ENCODE measurements at regions not wholly inside any gene's neighbourhood (a gene's known extent, or its start where the extent isn't known, plus 50 kb on each side); places are given as distances from the start of the nearest gene placed in this dataset.

DNA sequence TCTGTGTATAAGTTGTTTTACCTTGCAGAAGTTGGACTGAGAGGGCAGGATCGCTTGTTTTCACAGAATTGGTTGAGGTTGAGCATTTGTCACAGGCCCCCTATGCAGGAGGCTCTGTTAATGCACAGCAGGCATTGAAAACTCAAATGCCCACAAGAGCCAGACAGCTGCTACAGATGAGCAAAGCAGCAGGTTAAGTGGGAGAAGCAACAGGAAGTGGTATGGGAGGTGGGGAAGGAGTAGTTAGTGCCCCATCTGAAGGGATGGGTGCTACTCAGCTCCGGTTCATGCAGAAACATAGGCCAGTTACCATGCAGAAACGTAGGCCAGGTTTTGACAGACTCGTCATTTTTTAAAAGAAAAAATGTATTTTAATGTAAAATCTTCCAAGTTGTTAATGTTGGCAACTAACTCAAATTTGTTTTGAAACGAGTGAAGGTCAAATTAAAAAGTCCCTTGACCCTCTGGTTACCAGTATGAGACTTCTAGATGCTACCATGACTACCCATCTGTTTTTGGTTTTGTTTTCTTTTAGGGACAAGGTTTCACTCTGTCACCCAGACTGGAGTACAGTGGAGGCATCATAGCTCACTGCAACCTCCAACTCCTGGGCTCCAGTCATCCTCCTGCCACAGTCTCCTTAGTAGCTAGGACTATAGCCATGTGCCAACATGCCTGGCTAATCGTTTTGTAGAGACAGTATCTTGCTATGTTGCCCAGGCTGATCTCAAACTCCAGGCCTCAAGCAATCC, 84.7 kb upstream of the FRMD6 start:
- Histone ChIP-seq H3K27me3 (ENCODE audit: control insufficient read depth, insufficient read depth, low read length) (no peaks in the 10 kb centered on the region), H3K27ac (ENCODE audit: low read depth in 2 of 2, low read length in 2 of 2) (no peak overlapping the region), H3K4me3 (ENCODE audit: low read length in 3 of 3) (no peak overlapping the region), H3K36me3 (ENCODE audit: control insufficient read depth in 2 of 3, insufficient read depth in 3 of 3, low read length in 3 of 3) (no peaks in the 10 kb centered on the region), H3K4me1 (ENCODE audit: control insufficient read depth in 2 of 3, insufficient read depth in 2 of 3, low read depth in 1 of 3, low read length in 3 of 3) (no peaks in the 10 kb centered on the region), H3K9me3 (ENCODE audit: control insufficient read depth in 2 of 3, insufficient read depth in 1 of 3, low read length in 3 of 3) (no peaks in the 10 kb centered on the region), H3K9ac (ENCODE audit: low read length in 3 of 3) (no peak overlapping the region)
- no peak for FAIRE-seq
- no peak for DNase-seq
- intact Hi-C loops (cut with DNase I) = no loop called here
- TF ChIP-seq, protein P1, sequence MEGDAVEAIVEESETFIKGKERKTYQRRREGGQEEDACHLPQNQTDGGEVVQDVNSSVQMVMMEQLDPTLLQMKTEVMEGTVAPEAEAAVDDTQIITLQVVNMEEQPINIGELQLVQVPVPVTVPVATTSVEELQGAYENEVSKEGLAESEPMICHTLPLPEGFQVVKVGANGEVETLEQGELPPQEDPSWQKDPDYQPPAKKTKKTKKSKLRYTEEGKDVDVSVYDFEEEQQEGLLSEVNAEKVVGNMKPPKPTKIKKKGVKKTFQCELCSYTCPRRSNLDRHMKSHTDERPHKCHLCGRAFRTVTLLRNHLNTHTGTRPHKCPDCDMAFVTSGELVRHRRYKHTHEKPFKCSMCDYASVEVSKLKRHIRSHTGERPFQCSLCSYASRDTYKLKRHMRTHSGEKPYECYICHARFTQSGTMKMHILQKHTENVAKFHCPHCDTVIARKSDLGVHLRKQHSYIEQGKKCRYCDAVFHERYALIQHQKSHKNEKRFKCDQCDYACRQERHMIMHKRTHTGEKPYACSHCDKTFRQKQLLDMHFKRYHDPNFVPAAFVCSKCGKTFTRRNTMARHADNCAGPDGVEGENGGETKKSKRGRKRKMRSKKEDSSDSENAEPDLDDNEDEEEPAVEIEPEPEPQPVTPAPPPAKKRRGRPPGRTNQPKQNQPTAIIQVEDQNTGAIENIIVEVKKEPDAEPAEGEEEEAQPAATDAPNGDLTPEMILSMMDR (IDR thresholded peaks at IDR 0.05; ENCODE audit: borderline replicate concordance, extremely low read depth, insufficient read depth) = no peak

DNA sequence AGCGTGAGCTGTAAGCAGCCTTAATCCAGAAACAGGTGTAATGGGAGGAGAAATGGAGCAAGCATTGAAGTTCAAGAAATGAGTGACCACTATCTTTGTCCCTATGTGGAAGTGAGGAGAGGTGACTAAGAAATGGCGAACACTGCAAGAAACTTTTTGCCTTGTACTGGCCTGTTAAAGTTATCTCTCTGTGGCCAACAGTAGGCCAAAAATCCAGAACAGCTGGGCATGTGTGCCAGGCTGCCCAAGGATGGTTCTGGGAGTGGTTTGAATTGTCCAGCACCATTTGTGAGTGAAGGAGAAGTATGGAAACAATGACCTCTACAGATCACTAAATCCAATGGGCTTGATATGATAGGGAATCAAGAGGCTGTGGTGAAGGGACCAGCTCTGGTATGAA, 83.3 kb upstream of the FRMD6 start:
- TF ChIP-seq, protein P1 (IDR thresholded peaks at IDR 0.05; ENCODE audit: borderline replicate concordance, extremely low read depth, insufficient read depth) = no peak
- FAIRE-seq (no peak), DNase-seq (no peak)
- Histone ChIP-seq H3K4me1 (ENCODE audit: control insufficient read depth in 2 of 3, insufficient read depth in 2 of 3, low read depth in 1 of 3, low read length in 3 of 3) (no peaks in the 10 kb centered on the region), H3K27ac (ENCODE audit: low read depth in 2 of 2, low read length in 2 of 2) (no peak overlapping the region), H3K9ac (ENCODE audit: low read length in 3 of 3) (no peak overlapping the region), H3K9me3 (ENCODE audit: control insufficient read depth in 2 of 3, insufficient read depth in 1 of 3, low read length in 3 of 3) (no peaks in the 10 kb centered on the region), H3K4me3 (ENCODE audit: low read length in 3 of 3) (no peak overlapping the region), H3K27me3 (ENCODE audit: control insufficient read depth, insufficient read depth, low read length) (no peaks in the 10 kb centered on the region), H3K36me3 (ENCODE audit: control insufficient read depth in 2 of 3, insufficient read depth in 3 of 3, low read length in 3 of 3) (no peaks in the 10 kb centered on the region)
- intact Hi-C loops (cut with DNase I) = no loop called here

DNA sequence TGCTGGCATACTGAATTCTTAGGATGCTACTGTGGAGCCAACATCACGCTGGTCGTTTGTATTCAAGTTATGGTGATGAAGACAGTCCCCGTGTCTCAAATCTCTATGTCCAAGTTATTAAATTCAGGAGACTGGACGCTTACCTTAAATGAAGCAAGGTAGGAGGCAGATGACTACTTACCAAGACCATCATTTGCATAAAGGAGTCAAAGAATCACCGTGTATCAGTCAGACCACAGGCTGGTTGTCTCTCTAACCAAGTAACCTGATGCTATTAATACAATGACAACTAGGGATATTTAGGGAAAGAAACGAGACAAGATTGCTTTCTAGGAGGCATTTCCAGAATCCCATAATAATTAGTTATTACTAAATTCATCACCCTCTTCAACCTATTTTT, 78.1 kb upstream of the FRMD6 start:
- H3K27me3 ChIP-seq (ENCODE audit: control insufficient read depth, insufficient read depth, low read length) = no peaks in the 10 kb centered on the region
- H3K9ac ChIP-seq (ENCODE audit: low read length in 3 of 3) = no peak overlapping the region
- intact Hi-C loops (cut with DNase I) = no loop called here
- H3K9me3 ChIP-seq (ENCODE audit: control insufficient read depth in 2 of 3, insufficient read depth in 1 of 3, low read length in 3 of 3) = no peaks in the 10 kb centered on the region
- H3K27ac ChIP-seq (ENCODE audit: low read depth in 2 of 2, low read length in 2 of 2) = no peak overlapping the region
- DNase-seq (no peak), FAIRE-seq (no peak)
- H3K36me3 ChIP-seq (ENCODE audit: control insufficient read depth in 2 of 3, insufficient read depth in 3 of 3, low read length in 3 of 3) = no peaks in the 10 kb centered on the region
- TF ChIP-seq, protein P1 (IDR thresholded peaks at IDR 0.05; ENCODE audit: borderline replicate concordance, extremely low read depth, insufficient read depth) = no peak
- H3K4me3 ChIP-seq (ENCODE audit: low read length in 3 of 3) = no peak overlapping the region
- no peaks in the 10 kb centered on the region for H3K4me1 ChIP-seq (ENCODE audit: control insufficient read depth in 2 of 3, insufficient read depth in 2 of 3, low read depth in 1 of 3, low read length in 3 of 3)

DNA sequence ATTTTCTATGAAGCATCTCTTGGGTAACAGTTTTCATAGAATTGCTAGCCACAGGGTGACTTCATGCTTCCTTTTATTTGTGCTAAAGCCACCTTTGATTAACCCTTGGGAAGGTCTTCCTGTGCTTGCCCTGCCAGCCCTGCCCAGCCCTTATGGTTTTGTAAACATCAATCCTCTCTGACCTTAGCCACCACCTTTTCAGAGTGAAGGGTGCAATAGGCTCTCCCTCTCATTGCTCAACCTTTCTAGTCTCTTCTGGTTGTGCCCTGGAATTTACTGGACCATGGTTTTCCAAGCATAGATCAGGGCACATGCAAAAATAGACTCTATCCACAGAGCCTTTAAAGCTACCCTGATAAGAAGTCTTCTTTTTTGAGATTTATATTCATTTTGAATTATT, 77.7 kb upstream of the FRMD6 start:
- Histone ChIP-seq H3K36me3 (ENCODE audit: control insufficient read depth in 2 of 3, insufficient read depth in 3 of 3, low read length in 3 of 3) (no peaks in the 10 kb centered on the region), H3K27ac (ENCODE audit: low read depth in 2 of 2, low read length in 2 of 2) (no peak overlapping the region), H3K4me3 (ENCODE audit: low read length in 3 of 3) (no peak overlapping the region), H3K27me3 (ENCODE audit: control insufficient read depth, insufficient read depth, low read length) (no peaks in the 10 kb centered on the region), H3K9me3 (ENCODE audit: control insufficient read depth in 2 of 3, insufficient read depth in 1 of 3, low read length in 3 of 3) (no peaks in the 10 kb centered on the region), H3K9ac (ENCODE audit: low read length in 3 of 3) (no peak overlapping the region), H3K4me1 (ENCODE audit: control insufficient read depth in 2 of 3, insufficient read depth in 2 of 3, low read depth in 1 of 3, low read length in 3 of 3) (no peaks in the 10 kb centered on the region)
- TF ChIP-seq, protein P1 (IDR thresholded peaks at IDR 0.05; ENCODE audit: borderline replicate concordance, extremely low read depth, insufficient read depth) = no peak
- FAIRE-seq = no peak
- intact Hi-C loops (cut with DNase I) = no loop called here
- no peak for DNase-seq

Data from kidney (tissue), 13 donors.